Muscle of leg (tissue), 3 donors: ENCODE measurements at regions not wholly inside any gene's neighbourhood (a gene's known extent, or its start where the extent isn't known, plus 50 kb on each side); places are given as distances from the start of the nearest gene placed in this dataset.
"Not testable (repeated sequence)": the region's sequence is repeated elsewhere in the genome, so short reads cannot be mapped to it uniquely, and the experiment has no call there.

Source experiments
- DNase-seq: peaks from one replicate; pipeline ENCODE4 v3.0.0; 2013
- H3K27ac ChIP-seq: one replicate; pipeline ENCODE4 v1.5.1; 2013; ENCODE audit warnings: mild to moderate bottlenecking, low read length, control low read depth
- H3K27me3 ChIP-seq: one replicate; pipeline ENCODE4 v1.6.1; 2013; ENCODE audit warnings: low read length; ENCODE audit not compliant: control insufficient read depth, insufficient read depth
- H3K36me3 ChIP-seq: one replicate; pipeline ENCODE4 v1.6.1; 2013; ENCODE audit warnings: low read length; ENCODE audit not compliant: control insufficient read depth, insufficient read depth
- H3K4me1 ChIP-seq: one replicate; pipeline ENCODE4 v1.6.1; 2013; ENCODE audit warnings: low read length; ENCODE audit not compliant: control insufficient read depth, insufficient read depth
- H3K4me3 ChIP-seq: one replicate; pipeline ENCODE4 v1.5.1; 2013; ENCODE audit warnings: low read length, control low read depth
- H3K9me3 ChIP-seq: replicated peaks from 2 replicates; pipeline ENCODE4 v1.6.1; 2013; ENCODE audit warnings: low read depth, low read length; ENCODE audit not compliant: control insufficient read depth
- WGBS: methylation state at CpG from one replicate; pipeline ENCODE4 v1.1.5; 2013; ENCODE audit warnings: missing lambda C conversion rate; ENCODE audit not compliant: insufficient coverage; 5-methylcytosine and 5-hydroxymethylcytosine counted together

DNA sequence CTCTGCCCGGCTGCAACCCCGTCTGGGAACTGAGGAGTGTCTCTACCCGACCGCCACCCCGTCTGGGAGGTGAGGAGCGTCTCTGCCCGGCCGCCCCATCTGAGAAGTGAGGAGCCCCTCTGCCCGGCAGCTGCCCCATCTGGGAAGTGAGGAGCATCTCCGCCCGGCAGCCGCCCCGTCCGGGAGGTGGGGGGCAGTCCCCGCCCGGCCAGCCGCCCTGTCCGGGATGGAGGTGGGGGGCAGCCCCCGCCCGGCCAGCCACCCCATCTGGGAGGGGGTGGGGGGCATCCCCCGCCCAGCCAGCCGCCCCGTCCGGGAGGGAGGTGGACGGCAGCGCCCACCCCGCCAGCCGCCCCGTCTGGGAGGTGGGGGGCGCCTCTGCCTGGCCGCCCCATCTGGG, 205.6 kb upstream of the ZCCHC13 start:
- H3K27me3 ChIP-seq, result not testable (repeated sequence)

DNA sequence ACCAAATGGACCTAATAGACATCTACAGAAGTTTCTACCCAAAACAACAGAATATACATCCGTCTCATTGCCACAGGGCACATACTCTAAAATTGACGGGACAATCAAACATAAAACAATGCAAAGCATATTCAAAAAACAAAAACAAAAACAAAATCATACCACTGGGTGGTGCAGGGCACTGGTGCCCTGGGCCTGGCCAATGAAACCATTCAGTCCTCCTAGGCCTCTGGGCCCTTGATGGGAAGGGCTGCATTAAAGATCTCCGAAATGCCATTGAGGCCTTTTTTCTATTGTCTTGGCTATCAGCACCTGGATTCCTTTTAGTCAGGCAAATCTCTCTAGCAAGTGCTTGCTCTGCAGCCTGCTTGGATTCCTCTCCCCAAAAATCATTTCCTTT, 213.9 kb upstream of the ZCCHC13 start:
- Histone ChIP-seq H3K4me1 (no peaks in the 10 kb centered on the region), H3K27me3 (peaks cover 9% of the 10 kb centered on the region), H3K9me3 (peaks cover 8% of the 10 kb centered on the region), H3K4me3 (no peak overlapping the region), H3K36me3 (no peaks in the 10 kb centered on the region), H3K27ac (no peak overlapping the region)
- DNase-seq, result no peak
- WGBS, result 76% methylated on average over 3 of the region's 3 CpGs

More for the DNA sequence above, 205.6 kb upstream of the ZCCHC13 start:
- DNase-seq, H3K27ac ChIP-seq, H3K36me3 ChIP-seq, H3K4me3 ChIP-seq, H3K9me3 ChIP-seq, H3K4me1 ChIP-seq: not testable (repeated sequence)
- 97% methylated on average over 23 of the region's 31 CpGs for WGBS

DNA sequence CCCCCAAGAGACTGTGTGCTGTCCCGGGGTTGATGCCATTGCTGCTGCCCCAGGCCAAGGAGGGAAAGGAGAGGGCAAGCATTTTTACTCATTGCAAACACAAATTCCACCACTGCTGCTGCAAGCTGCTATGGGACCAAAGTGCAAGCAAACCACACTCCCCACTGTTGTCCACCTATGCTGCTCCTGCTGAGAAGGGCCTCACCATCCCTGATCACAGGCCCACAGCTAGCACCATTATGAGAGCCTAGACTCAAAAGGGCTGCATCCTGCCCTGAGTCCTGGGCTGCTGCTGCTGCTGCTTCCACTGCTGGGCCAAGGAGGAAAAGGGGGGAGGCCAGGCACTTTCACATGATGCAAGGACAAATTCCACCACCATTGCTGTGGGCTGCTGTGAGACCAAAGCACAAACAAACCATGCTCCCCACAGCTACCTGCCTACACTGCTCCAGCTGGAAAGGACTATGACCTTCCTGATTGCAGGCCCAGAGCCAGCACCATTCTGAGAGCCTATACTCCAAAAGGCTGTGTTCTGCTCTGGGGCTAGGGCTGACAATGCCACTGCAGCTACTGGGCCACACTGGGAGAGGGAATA, 218.2 kb upstream of the ZCCHC13 start:
- Histone ChIP-seq H3K27me3 (peaks cover 9% of the 10 kb centered on the region), H3K27ac (no peak overlapping the region), H3K9me3 (peaks cover 5% of the 10 kb centered on the region), H3K36me3 (no peaks in the 10 kb centered on the region), H3K4me1 (no peaks in the 10 kb centered on the region), H3K4me3 (no peak overlapping the region)
- no CpG with 5 or more reads among the region's 1 CpG for WGBS
- DNase-seq, result no peak

DNA sequence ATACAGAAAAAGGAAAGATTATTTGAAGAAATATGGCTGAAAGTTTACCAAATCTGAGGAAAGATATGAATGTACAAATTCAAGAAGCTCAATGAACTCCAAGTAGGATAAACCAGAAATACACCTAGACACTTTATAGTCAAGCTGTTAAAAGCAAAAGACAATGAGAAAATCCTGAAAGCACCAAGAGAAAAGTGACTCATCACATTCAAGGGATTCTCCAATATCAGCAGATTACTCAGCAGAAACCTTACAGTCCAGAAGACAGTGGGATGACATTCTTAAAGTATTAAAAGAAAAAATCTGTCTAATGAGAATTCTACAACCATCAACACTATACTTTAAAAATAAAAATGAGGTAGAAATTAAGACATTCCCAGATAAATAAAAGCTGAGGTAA, 223.8 kb upstream of the ZCCHC13 start:
- Histone ChIP-seq H3K36me3 (no peaks in the 10 kb centered on the region), H3K9me3 (peaks cover 9% of the 10 kb centered on the region), H3K4me3 (no peak overlapping the region), H3K27me3 (no peaks in the 10 kb centered on the region), H3K4me1 (no peaks in the 10 kb centered on the region), H3K27ac (no peak overlapping the region)
- DNase-seq, result no peak

DNA sequence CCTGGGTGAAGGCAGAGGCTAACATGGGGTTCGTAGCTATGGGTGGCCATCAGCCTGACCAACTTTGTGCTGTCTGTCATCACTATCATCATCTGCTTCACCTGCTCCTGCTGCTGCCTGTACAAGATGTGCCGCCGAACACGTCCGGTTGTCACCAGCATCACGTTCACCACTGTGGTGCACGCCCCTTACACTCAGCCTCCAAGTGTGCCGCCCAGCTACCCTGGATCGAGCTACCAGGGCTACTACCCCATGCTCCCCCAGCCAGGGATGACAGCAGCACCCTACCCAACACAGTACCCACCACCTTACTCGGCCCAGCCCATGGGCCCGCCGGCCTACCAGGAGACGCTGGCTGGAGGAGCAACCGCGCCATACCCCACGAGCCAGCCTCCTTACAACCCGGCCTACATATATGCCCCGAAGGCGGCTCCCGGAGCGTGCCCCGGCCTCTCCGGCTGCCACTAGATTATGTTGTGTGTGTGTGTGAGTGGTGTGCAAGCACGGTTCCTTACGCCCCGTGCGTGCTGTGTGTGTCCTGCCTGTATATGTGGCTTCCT, 213.4 kb upstream of the XIST start:
- Histone ChIP-seq H3K4me1 (no peaks in the 10 kb centered on the region), H3K36me3 (peaks cover 3% of the 10 kb centered on the region), H3K27ac (no peak overlapping the region), H3K9me3 (peaks cover 6% of the 10 kb centered on the region), H3K4me3 (no peak overlapping the region), H3K27me3 (peaks cover 4% of the 10 kb centered on the region)
- DNase-seq, result no peak
- WGBS, result 92% methylated on average over 12 of the region's 27 CpGs

DNA sequence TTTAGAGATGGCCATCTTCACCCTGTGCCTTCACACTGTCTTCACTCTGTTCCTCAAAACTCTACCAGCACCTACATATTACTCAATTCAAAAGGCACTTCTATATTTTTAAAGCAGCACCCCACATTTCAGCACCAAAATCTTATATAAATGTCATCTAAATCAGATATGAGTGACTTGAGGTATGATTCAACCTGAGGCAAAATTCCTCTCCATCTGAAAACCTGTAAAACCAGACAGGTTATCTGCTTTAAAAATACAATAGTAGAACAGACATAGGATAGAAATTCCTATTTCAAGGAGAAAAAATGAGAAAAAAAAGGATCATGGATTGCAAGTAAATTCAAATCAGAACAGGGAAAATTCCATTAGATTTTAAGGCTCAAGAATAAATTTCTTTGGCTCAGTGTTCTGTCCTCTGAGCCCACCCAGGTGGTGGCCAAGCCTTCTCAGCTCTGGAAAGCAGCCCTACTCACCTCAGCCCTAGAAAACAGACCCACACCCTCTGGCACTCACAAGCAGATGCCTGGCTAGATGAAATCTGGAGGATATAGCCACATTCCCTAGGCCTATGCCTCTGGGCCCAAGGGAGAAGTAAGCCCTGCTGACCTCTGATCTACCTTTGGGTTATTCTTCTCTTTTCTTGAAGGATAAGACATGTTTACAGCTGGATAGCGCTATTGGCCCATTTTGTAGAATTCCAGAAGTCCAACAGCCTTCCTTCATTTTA, 211.1 kb upstream of the XIST start:
- H3K9me3 ChIP-seq, result peaks cover 4% of the 10 kb centered on the region
- H3K27me3 ChIP-seq, result peaks cover 4% of the 10 kb centered on the region
- no peak overlapping the region for H3K27ac ChIP-seq
- H3K36me3 ChIP-seq, result no peaks in the 10 kb centered on the region
- no peaks in the 10 kb centered on the region for H3K4me1 ChIP-seq
- WGBS, result no CpG with 5 or more reads among the region's 1 CpG
- no peak for DNase-seq
- H3K4me3 ChIP-seq, result no peak overlapping the region

DNA sequence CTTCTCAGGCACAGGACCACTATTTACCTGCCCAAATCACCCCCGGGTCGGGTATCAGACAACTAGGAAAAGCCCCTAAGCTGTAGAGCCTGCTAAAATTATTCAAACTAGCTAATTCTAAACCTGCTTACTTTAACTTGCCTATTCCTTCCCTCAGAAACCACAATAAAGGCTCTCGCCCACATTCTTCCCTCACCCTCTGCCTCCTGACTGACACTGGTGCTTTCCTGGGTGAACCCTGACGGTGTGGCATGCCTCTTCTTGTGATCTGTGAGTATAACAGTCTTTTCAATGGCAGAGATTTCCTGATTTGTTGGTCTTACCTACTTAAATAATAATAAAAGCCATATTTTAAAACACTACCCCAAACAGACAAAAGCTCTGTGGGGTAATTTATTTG, 209.4 kb upstream of the XIST start:
- peaks cover 4% of the 10 kb centered on the region for H3K27me3 ChIP-seq
- 57% methylated on average over 1 of the region's 4 CpGs for WGBS
- H3K27ac ChIP-seq, result no peak overlapping the region
- H3K36me3 ChIP-seq, result no peaks in the 10 kb centered on the region
- no peaks in the 10 kb centered on the region for H3K9me3 ChIP-seq
- no peak for DNase-seq
- H3K4me1 ChIP-seq, result no peaks in the 10 kb centered on the region
- H3K4me3 ChIP-seq, result no peak overlapping the region

DNA sequence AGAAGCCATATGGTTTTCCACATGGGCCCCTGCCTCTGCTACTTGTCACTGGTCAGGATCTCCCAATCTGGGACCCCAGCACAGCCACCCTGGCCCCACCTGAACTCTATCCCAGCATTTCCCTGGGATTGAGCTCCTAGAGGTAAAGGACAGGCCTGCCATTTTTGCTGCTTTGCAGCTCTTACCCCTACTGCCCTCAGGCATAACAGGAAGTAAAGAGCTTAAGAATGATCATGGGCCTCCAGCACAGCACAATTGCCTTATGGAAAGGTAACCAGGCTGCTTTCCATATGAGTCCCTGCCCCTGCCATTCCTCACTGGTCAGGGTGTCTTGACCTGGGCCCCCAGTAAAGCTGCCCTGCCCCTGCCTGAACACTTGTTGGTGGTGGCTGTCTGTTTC, 196.6 kb upstream of the XIST start:
- Histone ChIP-seq H3K27me3 (no peaks in the 10 kb centered on the region), H3K9me3 (peaks cover 28% of the 10 kb centered on the region), H3K27ac (no peak overlapping the region), H3K4me3 (no peak overlapping the region), H3K36me3 (no peaks in the 10 kb centered on the region), H3K4me1 (no peaks in the 10 kb centered on the region)
- no peak for DNase-seq

DNA sequence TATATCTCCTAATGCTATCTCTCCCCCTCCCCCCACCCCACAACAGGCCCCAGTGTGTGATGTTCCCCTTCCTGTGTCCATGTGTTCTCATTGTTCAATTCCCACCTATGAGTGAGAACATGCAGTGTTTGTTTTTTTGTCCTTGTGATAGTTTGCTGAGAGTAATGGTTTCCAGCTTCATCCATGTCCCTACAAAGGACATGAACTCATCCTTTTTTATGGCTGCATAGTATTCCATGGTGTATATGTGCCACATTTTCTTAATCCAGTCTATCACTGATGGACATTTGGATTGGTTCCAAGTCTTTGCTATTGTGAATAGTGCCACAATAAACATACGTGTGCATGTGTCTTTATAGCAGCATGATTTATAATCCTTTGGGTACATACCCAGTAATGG, 181.6 kb upstream of the XIST start:
- H3K36me3 ChIP-seq, H3K4me1 ChIP-seq, H3K27ac ChIP-seq, DNase-seq, H3K4me3 ChIP-seq, H3K9me3 ChIP-seq, H3K27me3 ChIP-seq: not testable (repeated sequence)
- WGBS, result no CpG with 5 or more reads among the region's 1 CpG

DNA sequence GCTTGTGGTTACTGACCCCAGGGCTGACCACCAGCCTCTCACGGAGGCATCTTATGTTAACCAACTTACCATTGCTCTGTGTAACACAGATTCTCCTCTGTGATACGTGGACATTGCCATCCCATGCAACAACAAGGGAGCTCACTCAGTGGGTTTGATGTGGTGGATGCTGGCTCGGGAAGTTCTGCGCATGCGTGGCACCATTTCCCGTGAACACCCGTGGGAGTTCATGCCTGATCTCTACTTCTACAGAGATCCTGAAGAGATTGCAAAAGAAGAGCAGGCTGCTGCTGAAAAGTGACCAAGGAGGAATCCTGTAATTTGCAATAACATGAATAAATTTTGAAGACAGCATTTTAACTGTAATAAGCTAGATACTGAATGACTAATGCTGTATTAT, 179.0 kb upstream of the XIST start:
- H3K9me3 ChIP-seq, H3K4me3 ChIP-seq, DNase-seq, H3K27me3 ChIP-seq, H3K36me3 ChIP-seq, H3K27ac ChIP-seq, H3K4me1 ChIP-seq: not testable (repeated sequence)
- WGBS, result no CpG with 5 or more reads among the region's 7 CpGs
